MCF 10A (cell line): ENCODE measurements at regions not wholly inside any gene's neighbourhood (a gene's known extent, or its start where the extent isn't known, plus 50 kb on each side); places are given as distances from the start of the nearest gene placed in this dataset.
"Not testable (repeated sequence)": the region's sequence is repeated elsewhere in the genome, so short reads cannot be mapped to it uniquely, and the experiment has no call there.

Source experiments
- BruUV-seq: library from RNA; stranded (reverse); fragments of 400-500 nt; replicated peaks from 2 replicates; lab custom pipeline; 2021; lab: Mats Ljungman, UMichigan
- CTCF ChIA-PET: fragments of 300-600 bp; sonication (Branson Sonifier 250); formaldehyde crosslinking; extraction: SDS; loops from one replicate; lab custom pipeline; 2021; ENCODE audit warnings: antibody characterized with exemption, inconsistent platforms; lab: Yijun Ruan, JAX
- POLR2A ChIA-PET: fragments of 300-600, 350-650 bp; sonication (Branson Sonifier 250); formaldehyde crosslinking; extraction: SDS; loops from one replicate; lab custom pipeline; 2020; ENCODE audit warnings: antibody characterized with exemption, inconsistent platforms; lab: Yijun Ruan, JAX
- DNase-seq: peaks from one replicate; pipeline ENCODE4 v3.0.0-alpha.2; 2018; ENCODE audit not compliant: unreplicated experiment
- H3K27ac Mint-ChIP-seq: one replicate; pipeline ENCODE4 v1.8.0; 2022; ENCODE audit warnings: mild to moderate bottlenecking, low read depth, mixed read lengths; ENCODE audit not compliant: unreplicated experiment
- H3K27me3 Mint-ChIP-seq: one replicate; pipeline ENCODE4 v1.8.0; 2022; ENCODE audit warnings: mixed read lengths; ENCODE audit not compliant: insufficient read depth, unreplicated experiment
- H3K36me3 Mint-ChIP-seq: one replicate; pipeline ENCODE4 v1.8.0; 2022; ENCODE audit warnings: mild to moderate bottlenecking, moderate library complexity, mixed read lengths; ENCODE audit not compliant: insufficient read depth, unreplicated experiment
- H3K4me1 Mint-ChIP-seq: one replicate; pipeline ENCODE4 v1.8.0; 2022; ENCODE audit warnings: mixed read lengths; ENCODE audit not compliant: insufficient read depth, unreplicated experiment
- H3K4me3 Mint-ChIP-seq: one replicate; pipeline ENCODE4 v1.8.0; 2022; ENCODE audit warnings: mild to moderate bottlenecking, moderate library complexity, mixed read lengths; ENCODE audit not compliant: unreplicated experiment
- H3K9me3 Mint-ChIP-seq: one replicate; pipeline ENCODE4 v1.8.0; 2022; ENCODE audit warnings: mixed read lengths; ENCODE audit not compliant: unreplicated experiment
- intact Hi-C: fragments of 100-400 bp; cut with micrococcal nuclease; formaldehyde crosslinking; loops from 2 replicates; pipeline ENCODE4 v1.14.1; 2022
- TF ChIP-seq, protein P1 (sequence below): fragments of 200-600 bp; IDR thresholded peaks from one replicate; pipeline ENCODE4 v1.8.0; 2022; ENCODE audit warnings: antibody characterized with exemption, mild to moderate bottlenecking; ENCODE audit not compliant: unreplicated experiment

DNA sequence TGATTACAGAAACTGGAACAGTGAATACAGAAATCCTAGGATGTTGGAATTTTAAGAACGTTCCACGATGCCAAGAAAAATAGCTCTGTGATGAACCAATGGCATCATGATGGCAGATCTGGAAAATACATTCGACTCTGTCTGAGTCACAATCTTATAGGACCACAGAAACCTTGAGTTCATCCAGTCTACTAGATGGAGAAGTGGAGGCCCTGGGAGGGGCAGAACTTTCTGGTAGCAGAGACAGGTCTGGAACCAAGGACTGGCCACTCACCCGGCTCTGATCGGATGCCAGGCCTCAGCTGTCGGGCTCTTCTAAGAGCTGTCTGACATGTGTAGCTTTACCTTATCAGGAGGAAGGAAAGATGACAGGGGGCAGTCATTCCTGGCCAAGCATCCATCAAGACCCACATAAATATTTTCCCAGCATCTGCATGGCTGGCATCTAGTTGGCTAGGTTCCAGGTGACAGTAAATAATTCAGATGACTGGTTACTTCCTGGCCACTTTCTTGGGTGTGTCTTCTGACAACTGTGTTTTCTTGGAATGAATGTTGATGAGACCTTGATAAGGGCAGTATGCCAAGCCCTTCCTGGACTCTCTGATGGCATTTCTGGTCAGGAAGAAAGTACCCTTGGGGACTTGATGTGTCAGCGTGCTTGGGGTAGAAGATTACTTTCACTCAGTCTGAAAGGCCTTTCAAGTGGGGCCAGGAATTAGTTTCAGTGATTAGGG lies 72.6 kb upstream of the TRABD2B start:
- H3K27me3 Mint-ChIP-seq, result no peaks in the 10 kb centered on the region
- H3K4me1 Mint-ChIP-seq, result peaks cover 26% of the 10 kb centered on the region
- no peaks in the 10 kb centered on the region for H3K9me3 Mint-ChIP-seq
- ChIA-PET POLR2A (no interaction called here), CTCF (interaction anchor here (0.7 to 1.5 kb wide), 8 partner anchors 7 to 166 kb away, joined by 3 to 7 read pairs (median 3); no protein-coding TSS in a partner anchor)
- BruUV-seq, result no TSS peak
- peaks cover 11% of the 10 kb centered on the region for H3K36me3 Mint-ChIP-seq
- intact Hi-C loops, result no loop called here
- no peak overlapping the region for H3K27ac Mint-ChIP-seq
- DNase-seq, result peak; percentile 45
- H3K4me3 Mint-ChIP-seq, result no peak overlapping the region
- TF ChIP-seq, protein P1, sequence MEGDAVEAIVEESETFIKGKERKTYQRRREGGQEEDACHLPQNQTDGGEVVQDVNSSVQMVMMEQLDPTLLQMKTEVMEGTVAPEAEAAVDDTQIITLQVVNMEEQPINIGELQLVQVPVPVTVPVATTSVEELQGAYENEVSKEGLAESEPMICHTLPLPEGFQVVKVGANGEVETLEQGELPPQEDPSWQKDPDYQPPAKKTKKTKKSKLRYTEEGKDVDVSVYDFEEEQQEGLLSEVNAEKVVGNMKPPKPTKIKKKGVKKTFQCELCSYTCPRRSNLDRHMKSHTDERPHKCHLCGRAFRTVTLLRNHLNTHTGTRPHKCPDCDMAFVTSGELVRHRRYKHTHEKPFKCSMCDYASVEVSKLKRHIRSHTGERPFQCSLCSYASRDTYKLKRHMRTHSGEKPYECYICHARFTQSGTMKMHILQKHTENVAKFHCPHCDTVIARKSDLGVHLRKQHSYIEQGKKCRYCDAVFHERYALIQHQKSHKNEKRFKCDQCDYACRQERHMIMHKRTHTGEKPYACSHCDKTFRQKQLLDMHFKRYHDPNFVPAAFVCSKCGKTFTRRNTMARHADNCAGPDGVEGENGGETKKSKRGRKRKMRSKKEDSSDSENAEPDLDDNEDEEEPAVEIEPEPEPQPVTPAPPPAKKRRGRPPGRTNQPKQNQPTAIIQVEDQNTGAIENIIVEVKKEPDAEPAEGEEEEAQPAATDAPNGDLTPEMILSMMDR, result no peak

DNA sequence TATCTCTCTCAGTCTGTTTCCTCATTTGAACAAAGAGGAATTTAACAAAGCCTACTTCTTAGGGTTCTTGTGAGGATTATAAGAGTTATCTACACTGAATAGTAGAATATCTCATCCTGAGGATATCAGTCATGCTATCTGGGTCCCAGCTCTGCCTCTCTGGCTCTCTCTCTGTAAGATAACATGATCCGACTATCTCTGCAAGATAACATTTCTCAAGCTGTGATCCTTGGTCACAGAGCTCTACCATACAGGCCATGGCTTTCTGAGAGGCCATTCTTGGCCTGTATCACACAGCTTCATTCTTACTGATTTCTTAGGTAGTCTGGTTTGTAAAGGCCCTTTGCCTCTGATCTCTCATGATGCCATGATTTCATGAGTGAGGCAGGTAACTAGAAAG lies 71.0 kb upstream of the TRABD2B start:
- H3K9me3 Mint-ChIP-seq, result no peaks in the 10 kb centered on the region
- ChIA-PET POLR2A (no interaction called here), CTCF (interaction anchor here (0.5 to 2.5 kb wide), 7 partner anchors 14 to 342 kb away, joined by 3 to 13 read pairs (median 4); partner anchors contain the start of gene TRABD2B)
- H3K4me3 Mint-ChIP-seq, result no peak overlapping the region
- no peak overlapping the region for H3K27ac Mint-ChIP-seq
- peaks cover 11% of the 10 kb centered on the region for H3K36me3 Mint-ChIP-seq
- H3K27me3 Mint-ChIP-seq, result no peaks in the 10 kb centered on the region
- DNase-seq, result no peak
- intact Hi-C loops, result no loop called here
- peaks cover 26% of the 10 kb centered on the region for H3K4me1 Mint-ChIP-seq
- BruUV-seq, result no TSS peak
- TF ChIP-seq, protein P1, result no peak

DNA sequence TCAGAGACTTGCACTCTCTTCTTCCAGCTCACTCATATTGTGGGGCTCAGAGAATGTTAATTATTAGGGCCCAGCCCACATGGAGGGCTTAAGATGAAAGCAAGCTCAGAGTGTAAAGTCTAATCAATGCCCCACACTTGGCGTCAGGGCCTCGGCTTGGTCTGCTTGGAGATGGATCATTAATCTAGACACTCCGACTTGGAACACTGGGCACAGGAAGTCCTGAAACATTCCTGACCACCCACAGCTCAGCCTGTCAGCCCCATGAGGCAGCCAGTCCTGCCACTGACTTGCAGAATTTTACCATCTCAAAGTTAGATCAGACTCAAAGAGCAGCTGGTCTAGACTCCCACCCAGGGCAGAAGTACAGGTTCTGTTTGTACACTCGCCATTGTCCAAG lies 69.8 kb upstream of the TRABD2B start:
- peaks cover 11% of the 10 kb centered on the region for H3K36me3 Mint-ChIP-seq
- ChIA-PET POLR2A (interaction anchor here (1.4 to 1.5 kb wide), 2 partner anchors 41 to 69 kb away, joined by 3 read pairs; no protein-coding TSS in a partner anchor), CTCF (interaction anchor here (0.6 to 2.5 kb wide), 9 partner anchors 9 to 329 kb away, joined by 3 to 13 read pairs (median 5); partner anchors contain the start of gene TRABD2B)
- no peak overlapping the region for H3K27ac Mint-ChIP-seq
- H3K4me3 Mint-ChIP-seq, result no peak overlapping the region
- DNase-seq, result no peak
- H3K9me3 Mint-ChIP-seq, result no peaks in the 10 kb centered on the region
- intact Hi-C loops, result no loop called here
- BruUV-seq, result no TSS peak
- H3K4me1 Mint-ChIP-seq, result peaks cover 26% of the 10 kb centered on the region
- TF ChIP-seq, protein P1, result no peak
- H3K27me3 Mint-ChIP-seq, result no peaks in the 10 kb centered on the region

DNA sequence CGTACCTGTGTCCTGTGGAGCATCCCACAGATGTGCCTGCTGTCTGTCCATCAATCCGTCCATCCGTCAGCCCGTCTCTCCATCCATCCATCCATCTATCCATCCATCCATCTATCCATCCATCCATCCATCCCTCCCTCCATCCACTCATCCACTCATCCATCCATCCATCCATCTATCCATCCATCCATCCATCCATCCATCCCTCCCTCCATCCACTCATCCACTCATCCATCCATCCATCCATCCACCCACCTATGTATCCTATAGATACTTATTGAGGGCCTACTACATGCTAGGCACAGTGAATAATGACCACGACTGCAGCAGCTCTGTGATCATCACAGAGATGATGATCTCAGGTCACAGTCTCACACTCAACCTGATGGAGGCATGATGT lies 67.5 kb upstream of the TRABD2B start:
- not testable (repeated sequence) for H3K9me3 Mint-ChIP-seq, BruUV-seq, H3K27me3 Mint-ChIP-seq, DNase-seq, H3K4me3 Mint-ChIP-seq, H3K27ac Mint-ChIP-seq
- intact Hi-C loops, result loop anchor here (5.0 kb wide), 1 partner anchor 132 kb away; no protein-coding TSS in a partner anchor
- CTCF ChIA-PET, result interaction anchor here (0.7 to 1.7 kb wide), 2 partner anchors 67 to 146 kb away, joined by 3 to 16 read pairs; partner anchors contain the start of gene TRABD2B
- Mint-ChIP-seq H3K36me3 (peaks cover 11% of the 10 kb centered on the region), H3K4me1 (peaks cover 16% of the 10 kb centered on the region)
- POLR2A ChIA-PET, result interaction anchor here (0.6 kb wide), 1 partner anchor 258 kb away, joined by 3 read pairs; no protein-coding TSS in a partner anchor
